EL (cell line): ENCODE measurements at regions not wholly inside any gene's neighbourhood (a gene's known extent, or its start where the extent isn't known, plus 50 kb on each side); places are given as distances from the start of the nearest gene placed in this dataset.
"Not testable (repeated sequence)": the region's sequence is repeated elsewhere in the genome, so short reads cannot be mapped to it uniquely, and the experiment has no call there.

ENCODE experiments used
- DNase-seq: peaks from one replicate; pipeline ENCODE4 v3.0.0-alpha.2; 2016

GRCh38 chr18:1503847-1504246 lies 599.2 kb downstream of the ADCYAP1 start:
- no peak for DNase-seq

- no peak for DNase-seq
Measured at GRCh38 chr18:1505856-1506255, 601.2 kb downstream of the ADCYAP1 start.

- DNase-seq = no peak
Measured at GRCh38 chr18:1510542-1511179, 606.0 kb downstream of the ADCYAP1 start.

- DNase-seq = no peak
Measured at GRCh38 chr18:1511619-1512311, 607.1 kb downstream of the ADCYAP1 start.

GRCh38 chr18:1513519-1513918 lies 608.8 kb downstream of the ADCYAP1 start:
- DNase-seq = no peak

- DNase-seq = not testable (repeated sequence)
Measured at GRCh38 chr18:1521588-1522248, 617.0 kb downstream of the ADCYAP1 start.

GRCh38 chr18:1522249-1522615 lies 617.6 kb downstream of the ADCYAP1 start:
- DNase-seq = no peak

GRCh38 chr18:1526991-1527390 lies 622.3 kb downstream of the ADCYAP1 start:
- DNase-seq = no peak

GRCh38 chr18:1527805-1528204 lies 623.1 kb downstream of the ADCYAP1 start:
- no peak for DNase-seq

GRCh38 chr18:1528447-1528846 lies 623.8 kb downstream of the ADCYAP1 start:
- no peak for DNase-seq

- DNase-seq = no peak
Measured at GRCh38 chr18:1528964-1529509, 624.4 kb downstream of the ADCYAP1 start.

- no peak for DNase-seq
Measured at GRCh38 chr18:1530650-1531049, 626.0 kb downstream of the ADCYAP1 start.

GRCh38 chr18:1539276-1539675 lies 634.6 kb downstream of the ADCYAP1 start:
- no peak for DNase-seq

GRCh38 chr18:1541478-1541877 lies 636.8 kb downstream of the ADCYAP1 start:
- no peak for DNase-seq

- DNase-seq = no peak
Measured at GRCh38 chr18:1542230-1542774, 637.6 kb downstream of the ADCYAP1 start.

- DNase-seq = no peak
Measured at GRCh38 chr18:1544016-1544415, 639.3 kb downstream of the ADCYAP1 start.

GRCh38 chr18:1557711-1558110 lies 653.0 kb downstream of the ADCYAP1 start:
- not testable (repeated sequence) for DNase-seq

- no peak for DNase-seq
Measured at GRCh38 chr18:1559563-1559962, 654.9 kb downstream of the ADCYAP1 start.

- no peak for DNase-seq
Measured at GRCh38 chr18:1564793-1565192, 660.1 kb downstream of the ADCYAP1 start.

- DNase-seq = no peak
Measured at GRCh38 chr18:1571206-1571605, 666.5 kb downstream of the ADCYAP1 start.

- DNase-seq = no peak
Measured at GRCh38 chr18:1573732-1574131, 669.1 kb downstream of the ADCYAP1 start.

- DNase-seq = no peak
Measured at GRCh38 chr18:1575084-1575483, 670.4 kb downstream of the ADCYAP1 start.

- no peak for DNase-seq
Measured at GRCh38 chr18:1578505-1578904, 673.8 kb downstream of the ADCYAP1 start.

GRCh38 chr18:1581581-1581980 lies 676.9 kb downstream of the ADCYAP1 start:
- no peak for DNase-seq
